Left renal cortex interstitium (tissue), 4 donors: ENCODE measurements at regions not wholly inside any gene's neighbourhood (a gene's known extent, or its start where the extent isn't known, plus 50 kb on each side); places are given as distances from the start of the nearest gene placed in this dataset.

Experiments
- DNase-seq, 4 donors: peaks; one replicate each; pipeline ENCODE4 v3.0.0-alpha.2; 2013; ENCODE audit warnings: low read depth in 4 of 4, low spot score in 2 of 4, missing footprints in 1 of 4

DNA sequence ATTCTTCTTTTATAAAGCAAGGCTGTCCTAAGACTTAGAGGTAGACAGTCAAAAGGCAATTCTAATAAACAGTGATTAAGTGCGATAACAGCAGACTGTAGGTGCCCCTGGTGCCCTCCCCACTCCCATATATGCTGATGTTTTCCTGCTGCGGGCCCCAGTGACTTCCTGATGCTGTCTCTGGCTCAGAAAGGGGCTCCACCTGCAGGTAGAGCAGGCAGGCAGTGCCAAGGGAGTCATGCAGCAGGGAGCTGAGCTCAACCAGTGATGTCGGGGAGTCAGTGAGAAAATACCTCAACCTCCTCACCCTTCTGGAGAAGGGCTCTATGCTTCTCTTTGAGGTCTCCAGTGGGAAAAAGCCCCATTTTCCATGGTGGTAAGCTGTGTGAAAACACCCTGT is 126.7 kb upstream of the SSTR4 start:
- no peak for DNase-seq

- no peak for DNase-seq
Observed at GRCh38 chr20:22908944-22909343, 126.2 kb upstream of the SSTR4 start.

GRCh38 chr20:22909436-22909835 is 125.7 kb upstream of the SSTR4 start:
- no peak for DNase-seq

GRCh38 chr20:22910287-22910852 is 124.7 kb upstream of the SSTR4 start:
- DNase-seq: no peak

DNA sequence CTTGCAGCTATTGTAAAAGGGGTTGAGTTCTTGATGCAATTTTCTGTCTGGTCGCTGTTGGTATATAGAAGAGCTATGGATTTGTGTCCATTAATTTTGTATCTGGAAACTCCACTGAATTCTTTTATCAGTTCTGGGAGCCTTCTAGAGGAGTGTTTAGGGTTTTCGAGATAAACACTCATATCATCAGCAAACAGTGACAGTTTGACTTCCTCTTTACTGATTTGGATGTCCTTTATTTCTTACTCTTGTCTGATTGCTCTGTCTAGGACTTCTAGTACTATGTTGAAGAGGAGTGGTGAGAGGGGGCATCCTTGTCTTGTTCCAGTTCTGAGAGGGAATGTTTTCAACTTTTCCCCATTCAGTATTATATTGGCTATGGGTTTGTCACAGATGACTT is 120.8 kb upstream of the SSTR4 start:
- no peak for DNase-seq

DNA sequence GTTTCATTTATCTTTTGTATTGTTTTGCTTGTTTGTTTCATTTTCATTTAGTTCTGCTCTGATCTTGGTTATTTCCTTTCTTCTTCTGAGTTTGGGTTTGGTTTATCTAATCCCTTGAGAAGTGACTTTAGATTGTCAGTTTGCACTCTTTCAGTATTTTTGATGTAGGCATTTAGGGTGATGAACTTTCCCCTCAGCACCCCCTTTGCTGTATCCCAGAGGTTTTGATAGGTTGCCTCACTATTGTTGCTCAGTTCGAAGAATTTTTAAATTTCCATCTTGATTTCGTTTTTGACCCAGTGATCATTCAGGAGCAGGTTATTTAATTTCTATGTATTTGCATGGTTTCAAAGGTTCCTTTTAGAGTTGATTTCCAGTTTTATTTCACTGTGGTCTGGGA is 119.6 kb upstream of the SSTR4 start:
- no peak for DNase-seq

- DNase-seq: no peak
Observed at GRCh38 chr20:22916021-22916842, 118.9 kb upstream of the SSTR4 start.

GRCh38 chr20:22918286-22918983 is 116.7 kb upstream of the SSTR4 start:
- no peak for DNase-seq

GRCh38 chr20:22920898-22921297 is 114.2 kb upstream of the SSTR4 start:
- no peak for DNase-seq

GRCh38 chr20:22921595-22922421 is 113.3 kb upstream of the SSTR4 start:
- no peak for DNase-seq

DNA sequence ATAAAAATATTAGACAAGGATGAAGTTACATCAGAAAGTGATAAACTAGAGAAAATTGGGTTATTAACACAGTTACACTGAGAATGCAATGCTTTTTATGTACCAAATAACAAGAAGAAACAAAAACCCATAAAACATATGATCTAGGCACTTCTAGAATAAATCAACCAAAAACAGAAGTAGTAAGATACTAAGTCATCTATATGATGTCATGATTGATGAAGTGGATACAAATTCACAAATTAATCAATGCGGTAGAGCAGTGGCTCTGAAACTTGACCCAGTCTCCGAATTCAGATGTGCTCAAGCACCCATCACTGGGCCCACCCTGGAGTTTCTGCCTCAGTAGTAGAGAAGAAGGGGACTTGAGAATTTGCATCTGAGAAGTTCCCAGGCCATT is 112.1 kb upstream of the SSTR4 start:
- no peak for DNase-seq

GRCh38 chr20:22924046-22924737 is 110.9 kb upstream of the SSTR4 start:
- no peak for DNase-seq

DNA sequence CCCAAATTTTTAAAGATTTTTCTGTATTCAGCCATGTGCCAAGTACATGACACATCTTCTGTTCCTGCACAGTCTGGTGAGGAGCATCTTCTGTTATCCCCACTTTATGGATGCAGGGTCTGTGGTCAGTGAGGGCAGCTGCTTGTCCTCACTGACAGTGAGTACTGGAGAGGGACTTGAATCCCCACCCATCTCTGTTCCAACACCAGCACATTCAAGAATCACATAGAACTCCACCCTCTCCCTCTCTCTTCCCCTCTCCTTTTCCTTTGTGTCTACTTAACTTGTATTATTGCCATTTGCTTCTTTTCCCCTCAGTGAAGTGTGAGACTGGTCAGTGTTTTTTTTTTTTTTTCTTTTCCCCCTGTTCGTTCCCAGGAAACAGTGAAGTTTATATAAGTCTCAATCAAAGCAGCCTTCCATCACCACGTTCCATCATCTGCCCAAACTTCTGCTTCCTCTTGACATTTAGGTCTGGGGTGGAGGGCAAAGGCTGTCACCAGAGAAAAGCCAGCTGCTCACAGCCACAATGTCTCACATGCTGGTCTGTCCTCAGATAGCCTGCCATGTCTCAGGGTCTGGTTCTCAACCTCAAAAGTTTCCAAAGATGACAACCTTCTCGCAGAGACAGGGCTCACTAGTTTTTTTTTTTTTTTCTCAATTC is 110.0 kb upstream of the SSTR4 start:
- DNase-seq: no peak

- no peak for DNase-seq
Observed at GRCh38 chr20:22925613-22925983, 109.5 kb upstream of the SSTR4 start.

DNA sequence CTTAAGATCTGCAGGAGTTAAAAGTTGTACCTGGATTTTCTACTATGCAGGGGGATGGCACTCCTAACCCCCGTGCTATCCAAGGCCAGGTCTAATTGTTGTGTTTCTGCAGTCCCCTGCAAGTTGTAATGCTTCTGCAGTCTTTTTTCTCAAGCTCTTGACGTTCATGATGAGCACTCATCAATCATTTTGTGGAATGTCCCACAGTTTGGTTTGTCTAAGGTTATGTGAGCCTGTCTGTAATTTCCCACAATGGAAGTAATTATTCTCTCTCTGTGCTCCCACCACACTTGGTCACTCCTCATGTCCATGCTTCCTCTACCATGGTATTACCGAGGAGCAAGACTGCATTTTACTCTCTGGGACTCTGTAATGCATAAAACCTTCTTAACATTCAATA is 107.6 kb upstream of the SSTR4 start:
- DNase-seq: no peak

- no peak for DNase-seq
Observed at GRCh38 chr20:22928679-22929078, 106.4 kb upstream of the SSTR4 start.

DNA sequence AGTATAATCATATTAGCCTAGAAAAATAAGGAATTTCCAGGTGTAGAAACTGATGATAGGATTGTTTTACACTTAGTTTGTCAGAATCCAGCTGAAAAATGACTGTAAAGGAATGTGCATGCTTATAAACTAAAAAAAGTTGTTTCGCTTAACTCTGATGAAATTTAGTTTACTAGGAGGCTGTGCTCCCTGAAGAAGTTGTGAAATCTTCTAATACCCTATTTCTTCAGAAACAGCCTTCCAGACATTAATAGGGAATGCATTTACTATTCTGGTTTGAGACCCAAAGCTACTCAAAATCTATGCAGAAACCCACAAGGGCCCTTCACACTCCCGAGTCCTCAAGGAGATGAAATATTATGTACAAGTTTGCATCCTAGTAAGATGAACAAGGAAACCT is 105.5 kb upstream of the SSTR4 start:
- no peak for DNase-seq

GRCh38 chr20:22931653-22932608 is 103.2 kb upstream of the SSTR4 start:
- no peak for DNase-seq

DNA sequence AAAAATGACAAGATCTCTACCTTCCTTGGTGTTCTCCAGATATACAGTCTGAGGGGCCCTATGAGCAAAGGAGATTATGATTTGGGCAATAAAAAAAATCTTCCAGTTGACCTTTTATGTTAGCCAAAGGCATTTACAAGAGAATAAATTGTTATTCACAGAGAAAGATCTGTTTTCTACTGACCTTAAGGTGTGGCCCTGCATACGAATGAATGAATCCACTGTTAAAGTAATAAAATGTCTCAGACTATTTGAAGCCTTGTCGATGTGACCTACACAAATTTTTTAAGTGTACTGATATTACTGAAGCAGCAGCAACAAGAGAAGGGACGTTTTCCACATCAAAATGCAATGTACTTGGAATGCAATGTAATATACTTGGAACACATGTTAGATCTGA is 95.9 kb upstream of the SSTR4 start:
- no peak for DNase-seq
